ENCODE measurements at regions not wholly inside any gene's neighbourhood (a gene's known extent, or its start where the extent isn't known, plus 50 kb on each side); places are given as distances from the start of the nearest gene placed in this dataset.

DNA sequence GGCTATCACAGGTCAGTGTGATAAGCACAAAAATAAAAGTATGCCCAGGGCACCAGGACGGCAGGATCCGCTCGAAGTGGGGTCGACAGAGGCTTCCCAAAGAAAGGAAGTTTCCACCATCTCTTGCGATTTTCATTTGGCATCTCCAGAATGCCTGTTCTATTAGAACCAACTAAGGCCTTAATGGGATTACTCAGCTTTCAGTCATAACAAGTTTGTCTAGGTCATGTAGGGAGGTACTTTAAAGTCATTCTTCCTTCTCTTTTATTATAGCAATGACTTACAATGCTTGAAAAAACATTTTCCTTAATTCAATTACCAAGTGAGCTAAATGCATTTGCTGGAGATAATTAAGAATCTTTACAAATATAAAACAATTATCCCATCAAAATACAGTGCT lies 83.6 kb upstream of the DIO3 start:
- no peak for DNase-seq

DNA sequence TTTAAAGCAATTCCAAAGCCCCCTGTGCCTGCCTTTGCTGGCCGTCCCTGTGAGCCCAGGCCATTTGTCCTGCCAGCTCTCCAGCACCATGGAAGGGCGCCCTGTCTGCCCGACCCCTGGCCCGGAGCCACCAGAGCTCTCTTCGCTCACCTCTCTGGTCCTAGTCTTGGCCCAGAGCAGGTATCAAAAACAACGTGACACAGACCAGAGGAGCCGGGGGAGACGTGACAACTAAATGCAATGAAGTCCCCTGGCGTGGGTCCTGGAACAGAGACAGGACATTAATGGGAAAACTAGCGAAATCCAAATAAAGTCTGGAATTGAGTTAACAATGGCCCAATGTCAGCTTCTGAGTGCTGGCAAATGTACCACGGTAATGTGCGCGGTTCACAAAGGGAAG lies 83.2 kb upstream of the DIO3 start:
- DNase-seq: no peak

DNA sequence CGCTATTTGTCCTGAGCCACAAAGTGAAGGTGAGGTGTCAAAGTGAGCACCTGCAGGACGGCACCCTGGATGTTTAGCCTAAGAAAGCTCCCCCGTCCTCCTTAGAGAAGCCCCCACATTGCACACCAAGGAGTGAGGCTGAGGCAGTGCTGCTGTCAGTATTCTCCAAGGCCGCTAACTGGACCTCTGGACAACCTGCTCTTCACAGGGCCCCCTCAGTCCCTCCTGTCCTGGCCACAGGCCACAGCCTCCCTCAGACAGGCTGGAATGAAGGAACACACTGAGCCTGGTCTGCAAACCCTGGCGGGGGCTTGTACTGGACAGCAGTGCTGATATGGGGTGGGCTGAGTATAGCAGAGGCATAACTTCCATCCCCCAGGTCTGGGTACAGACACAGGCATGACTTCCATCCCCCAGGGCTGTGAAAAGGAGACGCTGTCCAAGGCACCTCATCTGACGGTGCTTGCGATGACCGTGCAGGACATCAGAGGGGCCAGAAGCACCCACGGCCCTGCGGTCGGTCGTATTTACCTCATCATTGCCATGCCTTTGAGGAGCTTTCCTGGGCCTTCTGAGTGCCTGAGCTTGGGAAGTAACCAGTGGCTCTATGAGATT lies 82.4 kb upstream of the DIO3 start:
- no peak for DNase-seq

DNA sequence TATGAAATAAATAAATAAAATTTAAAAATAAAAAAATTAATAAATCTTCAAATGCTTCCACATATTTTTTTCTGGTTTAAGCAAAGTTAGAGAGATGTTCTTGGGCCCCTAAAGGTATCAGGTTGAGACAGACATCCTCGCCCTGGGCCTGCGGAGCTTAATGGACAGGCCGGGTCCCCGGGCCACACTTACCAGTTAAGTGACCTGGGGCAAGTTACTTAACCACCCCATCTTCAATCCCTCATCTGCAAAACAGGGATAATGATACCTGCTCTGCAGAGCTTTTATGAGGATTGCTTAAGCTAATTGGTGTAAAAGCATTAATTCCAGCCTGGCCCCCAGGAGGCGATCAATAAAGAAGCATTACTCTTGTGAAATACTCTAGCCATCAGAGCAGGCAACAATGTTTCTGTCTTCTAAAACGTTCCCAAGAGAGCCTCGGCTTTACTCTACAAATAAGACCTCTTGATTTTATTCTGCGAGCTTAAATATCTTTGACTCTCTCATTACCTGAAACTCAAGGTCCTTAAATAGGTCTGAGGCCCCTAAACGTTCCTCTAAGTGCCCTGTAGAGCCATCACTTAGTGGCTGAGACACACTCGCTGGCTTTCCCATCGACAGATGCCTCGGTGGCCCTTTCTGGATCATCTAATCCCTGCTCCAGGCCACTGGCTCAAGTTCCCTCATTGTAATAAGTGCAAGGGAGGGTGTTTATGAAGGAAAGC lies 81.1 kb upstream of the DIO3 start:
- DNase-seq: no peak

DNA sequence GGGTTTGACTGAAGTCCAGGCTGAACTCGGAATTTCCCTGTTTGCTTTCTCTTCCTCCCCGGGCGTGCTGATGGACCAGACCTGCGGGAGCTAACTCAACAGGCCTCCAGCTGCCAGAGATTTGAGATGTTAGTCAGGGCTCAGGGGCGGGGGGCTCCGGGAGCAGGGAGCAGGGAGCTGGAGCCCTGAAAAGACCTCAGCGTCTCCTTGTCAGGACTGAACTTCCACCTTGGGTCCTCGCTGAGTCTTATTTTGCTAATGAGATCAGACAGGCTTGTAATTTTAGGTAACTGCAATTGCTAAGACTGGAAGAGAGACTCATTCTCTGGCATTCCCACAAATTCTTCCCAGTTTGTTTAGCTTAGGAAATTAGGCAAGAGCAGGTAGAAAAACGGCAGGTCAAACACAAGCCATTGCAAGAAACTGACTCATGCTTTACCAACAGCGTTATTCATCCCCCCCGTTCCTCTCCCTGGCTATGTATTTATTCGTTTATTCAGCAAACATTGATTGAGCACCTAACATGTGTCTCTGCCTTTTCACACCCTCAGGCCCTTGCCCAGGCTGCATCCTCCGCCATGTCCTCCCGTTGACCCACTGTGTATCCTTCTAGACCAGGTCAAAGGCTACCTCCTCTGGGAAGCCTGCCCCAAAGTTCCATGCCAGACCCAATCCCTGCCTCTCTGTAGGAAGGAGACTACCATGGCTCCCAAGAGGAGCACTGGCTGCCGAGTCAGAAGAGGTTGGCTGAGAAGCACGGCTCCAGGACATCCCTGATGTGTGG lies 80.4 kb upstream of the DIO3 start:
- DNase-seq: no peak

DNA sequence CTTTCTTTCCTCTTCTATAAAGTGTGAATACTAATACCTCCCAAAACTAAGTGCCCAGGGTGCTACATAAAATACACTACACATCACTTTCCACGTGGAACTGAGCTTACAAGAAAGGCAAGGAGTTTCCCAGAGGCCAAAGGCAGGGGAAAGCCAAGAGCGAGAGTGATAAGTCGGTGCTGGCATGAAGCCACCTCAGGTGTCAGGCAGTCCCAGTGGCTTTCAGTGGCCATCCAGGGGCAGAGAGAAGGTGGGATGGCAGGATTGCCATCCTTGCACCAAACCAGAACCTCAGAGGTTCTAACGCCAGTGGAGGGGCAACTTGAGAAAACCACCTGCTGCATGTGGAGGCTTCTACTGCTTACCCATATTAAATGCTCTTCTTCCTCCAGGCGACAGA lies 79.7 kb upstream of the DIO3 start:
- no peak for DNase-seq

DNA sequence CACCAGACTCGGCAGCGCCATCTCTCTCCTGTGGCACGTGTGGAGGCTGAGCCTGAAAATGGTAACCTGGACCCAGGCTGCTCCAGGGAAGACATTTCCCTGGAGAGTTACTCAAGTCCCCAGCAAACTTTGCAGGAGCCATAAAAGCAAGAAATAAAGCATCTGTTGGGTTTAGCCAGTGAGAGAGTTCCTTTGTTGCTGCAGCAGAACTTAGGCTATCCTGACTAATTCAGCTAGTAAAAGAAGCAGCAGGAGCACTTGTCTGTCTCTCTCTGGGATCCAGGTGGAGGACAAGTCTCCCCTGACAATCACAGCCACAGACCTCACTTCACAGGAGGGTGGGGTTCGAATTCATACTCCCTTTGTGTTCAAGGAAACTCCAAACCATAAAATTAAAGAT lies 79.2 kb upstream of the DIO3 start:
- no peak for DNase-seq

DNA sequence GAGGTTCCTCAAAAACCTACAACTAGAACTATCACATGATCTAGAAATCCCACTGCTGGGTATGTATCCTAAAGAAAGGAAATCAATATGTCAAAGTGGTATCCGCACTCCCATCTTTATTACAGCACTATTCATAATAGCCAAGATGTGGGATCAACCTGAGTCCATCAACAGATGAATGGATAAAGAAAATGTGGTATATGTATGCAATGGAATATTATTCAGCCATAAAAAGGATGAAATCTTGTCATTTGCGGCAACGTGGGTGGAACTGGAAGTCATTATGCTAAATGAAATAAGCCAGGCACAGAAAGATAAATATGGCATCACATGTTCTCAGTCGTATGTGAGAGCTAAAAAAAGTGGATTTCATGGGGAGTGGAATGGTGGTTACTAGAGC lies 77.5 kb upstream of the DIO3 start:
- DNase-seq: no peak

DNA sequence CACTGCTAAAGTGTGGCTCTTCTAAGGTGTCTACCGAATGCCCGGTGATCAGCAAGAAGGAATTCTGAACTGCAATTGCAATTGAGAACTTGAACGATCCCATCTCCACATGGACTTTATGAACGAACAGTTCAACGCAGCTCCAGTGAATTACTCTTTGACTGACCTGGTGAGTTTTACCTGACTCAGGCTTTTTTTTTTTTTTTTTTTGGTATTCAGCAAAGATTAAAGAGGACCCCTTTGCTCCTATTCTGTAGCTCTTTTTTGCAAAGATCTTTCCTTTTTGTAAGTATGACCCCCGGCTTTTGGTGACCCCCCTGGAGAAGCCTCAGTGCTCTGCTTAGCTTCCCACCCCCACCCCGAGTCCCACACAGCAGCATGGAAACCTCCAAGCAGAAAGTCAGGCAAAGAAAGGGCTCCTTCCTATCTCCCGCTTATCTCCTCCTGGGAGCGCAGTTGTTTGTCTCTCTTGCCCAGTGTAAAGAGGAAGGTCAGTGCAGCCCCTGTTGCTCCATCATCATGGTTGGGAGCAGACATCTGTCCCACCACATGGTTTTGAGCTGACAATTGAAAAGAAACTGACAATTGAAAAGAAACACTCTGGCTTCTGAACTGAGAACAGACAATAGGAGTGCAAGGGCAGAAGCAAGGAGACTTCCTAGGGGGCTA lies 72.1 kb upstream of the DIO3 start:
- no peak for DNase-seq

DNA sequence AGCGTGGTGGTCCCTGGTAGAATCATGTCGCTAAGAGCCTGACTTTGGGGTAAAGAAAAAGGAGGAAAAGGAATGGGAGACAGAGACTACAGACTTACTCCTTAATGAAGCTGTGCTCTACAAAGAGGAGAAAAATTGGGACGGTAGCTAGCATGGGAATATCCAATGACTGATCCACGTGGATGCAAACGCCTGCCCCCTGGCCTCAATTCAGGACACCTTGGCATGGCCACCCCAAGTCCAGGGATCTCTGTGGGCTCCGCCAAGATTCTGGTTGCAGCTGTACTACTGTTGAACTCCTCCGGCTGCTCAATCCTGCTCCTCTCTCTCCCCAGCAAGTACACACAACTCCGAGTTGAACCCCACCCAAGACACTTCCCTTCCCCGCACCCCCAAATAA lies 70.5 kb upstream of the DIO3 start:
- no peak for DNase-seq

DNA sequence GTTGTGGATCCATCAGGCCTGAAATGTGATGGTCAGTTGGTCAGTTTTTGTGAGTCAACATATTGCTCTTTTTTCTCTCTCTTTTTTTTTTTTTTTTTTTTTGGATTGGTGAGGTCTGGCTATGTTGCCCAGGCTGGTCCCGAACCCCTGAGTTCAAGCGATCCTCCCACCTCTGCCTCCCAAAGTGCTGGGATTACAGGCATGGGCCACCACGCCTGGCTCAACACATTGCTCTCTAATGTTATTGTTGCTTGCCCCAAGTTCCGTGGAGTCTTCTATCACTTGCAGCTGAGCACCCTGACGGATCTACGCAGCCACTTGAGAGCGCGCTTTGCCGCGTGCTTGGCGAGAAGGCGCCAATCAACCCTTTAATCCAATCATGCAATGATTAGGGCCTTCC lies 69.5 kb upstream of the DIO3 start:
- no peak for DNase-seq

DNA sequence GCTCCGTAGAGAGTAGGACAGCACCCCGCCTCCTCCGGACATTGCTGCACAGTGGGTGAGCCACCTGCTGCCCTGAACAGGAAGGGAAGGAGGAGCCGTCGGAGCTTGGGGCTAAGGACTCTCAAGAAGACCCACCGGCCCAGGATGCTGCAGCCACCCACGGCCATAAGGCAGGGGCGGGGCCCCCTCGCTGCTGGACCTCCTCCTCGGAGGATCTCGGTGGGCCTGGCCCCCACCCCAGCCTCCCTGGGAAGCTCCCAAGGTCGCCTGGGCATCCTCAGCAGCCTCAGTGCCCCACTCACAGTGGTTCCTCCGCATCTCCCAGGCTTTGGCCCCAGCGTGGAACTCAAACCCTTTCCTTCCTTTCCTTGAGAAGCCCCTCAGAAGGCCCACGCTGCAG lies 68.6 kb upstream of the DIO3 start:
- no peak for DNase-seq

DNA sequence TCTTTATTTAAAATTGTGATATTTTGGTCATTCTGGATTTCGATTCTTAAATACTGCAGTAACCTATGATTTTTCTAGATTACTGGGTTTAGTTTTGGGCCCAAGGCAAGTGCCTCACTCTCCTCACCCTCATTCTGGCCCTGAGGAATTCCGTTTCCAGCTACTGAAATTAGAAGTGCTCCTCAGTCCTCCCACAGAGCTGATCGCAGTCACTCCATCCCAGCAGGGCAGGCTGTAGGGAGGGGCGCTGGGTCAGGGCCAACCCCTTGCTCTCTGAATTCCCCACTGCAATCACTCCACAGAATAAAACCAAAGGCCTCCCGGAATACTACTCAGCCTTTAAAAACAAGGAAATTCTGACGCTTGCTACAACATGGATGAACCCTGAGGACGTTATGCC lies 66.5 kb upstream of the DIO3 start:
- no peak for DNase-seq

DNA sequence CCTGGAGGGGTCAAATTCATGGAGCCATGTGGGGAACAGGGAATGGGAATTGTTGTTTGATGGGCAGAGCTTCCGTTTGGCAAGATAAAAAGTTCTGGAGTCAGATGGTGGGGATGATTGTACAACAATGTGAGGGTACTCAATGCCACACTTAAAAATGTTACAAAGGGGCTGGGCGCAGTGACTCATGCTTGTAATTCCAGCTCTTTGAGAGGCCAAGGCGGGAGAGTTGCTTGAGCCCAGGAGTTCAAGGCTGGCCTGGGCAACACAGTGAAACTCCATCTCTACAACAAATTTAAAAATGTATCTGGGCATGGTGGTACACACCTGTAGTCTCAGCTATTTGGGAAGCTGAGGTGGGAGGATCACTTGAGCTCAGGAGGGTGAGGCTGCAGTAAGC lies 66.0 kb upstream of the DIO3 start:
- DNase-seq: no peak

DNA sequence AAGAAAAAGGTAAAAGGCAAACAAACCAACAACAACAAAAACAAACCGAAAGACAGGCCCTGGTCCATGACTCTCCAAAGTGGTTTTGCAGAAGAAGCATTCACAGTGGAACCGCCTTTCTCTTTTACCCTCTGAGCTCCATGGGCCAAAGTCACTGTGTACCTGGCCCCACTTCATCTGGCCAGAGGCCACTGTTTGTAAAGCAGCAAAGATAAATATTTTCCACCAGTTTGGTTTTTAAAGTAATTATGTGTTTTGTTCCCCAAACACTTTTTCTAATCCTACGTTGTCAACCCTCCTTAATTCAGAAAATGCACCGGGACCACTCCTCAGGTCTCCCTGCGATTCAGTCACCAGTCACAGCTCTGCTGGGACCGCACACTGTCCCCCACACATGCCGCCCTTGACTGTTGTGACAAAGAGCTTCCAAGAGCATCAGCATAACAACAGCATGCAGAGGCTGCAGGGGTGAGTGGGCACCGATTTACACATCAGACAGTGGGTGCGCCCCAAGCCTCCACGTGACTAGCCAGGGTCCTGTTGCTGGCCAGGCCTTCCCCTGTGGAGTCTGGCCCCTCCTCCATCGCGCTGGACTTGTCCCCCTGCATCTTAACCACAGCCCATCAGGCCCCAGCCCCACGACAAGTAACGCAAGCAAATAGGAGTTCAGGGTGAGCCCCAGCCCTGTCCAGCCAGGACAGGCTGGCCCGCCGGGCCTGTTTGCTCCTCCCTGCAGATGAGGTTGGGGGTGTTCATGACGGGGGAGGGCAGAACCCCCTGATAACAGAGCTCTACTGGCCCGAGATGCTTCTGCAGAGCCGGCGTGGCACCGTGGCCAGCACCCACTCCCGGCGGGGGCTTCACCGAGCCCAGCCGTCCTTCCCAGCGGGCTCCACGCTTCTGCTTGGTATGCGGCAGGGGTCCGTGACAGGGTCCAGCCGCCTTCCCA lies 65.2 kb upstream of the DIO3 start:
- no peak for DNase-seq

DNA sequence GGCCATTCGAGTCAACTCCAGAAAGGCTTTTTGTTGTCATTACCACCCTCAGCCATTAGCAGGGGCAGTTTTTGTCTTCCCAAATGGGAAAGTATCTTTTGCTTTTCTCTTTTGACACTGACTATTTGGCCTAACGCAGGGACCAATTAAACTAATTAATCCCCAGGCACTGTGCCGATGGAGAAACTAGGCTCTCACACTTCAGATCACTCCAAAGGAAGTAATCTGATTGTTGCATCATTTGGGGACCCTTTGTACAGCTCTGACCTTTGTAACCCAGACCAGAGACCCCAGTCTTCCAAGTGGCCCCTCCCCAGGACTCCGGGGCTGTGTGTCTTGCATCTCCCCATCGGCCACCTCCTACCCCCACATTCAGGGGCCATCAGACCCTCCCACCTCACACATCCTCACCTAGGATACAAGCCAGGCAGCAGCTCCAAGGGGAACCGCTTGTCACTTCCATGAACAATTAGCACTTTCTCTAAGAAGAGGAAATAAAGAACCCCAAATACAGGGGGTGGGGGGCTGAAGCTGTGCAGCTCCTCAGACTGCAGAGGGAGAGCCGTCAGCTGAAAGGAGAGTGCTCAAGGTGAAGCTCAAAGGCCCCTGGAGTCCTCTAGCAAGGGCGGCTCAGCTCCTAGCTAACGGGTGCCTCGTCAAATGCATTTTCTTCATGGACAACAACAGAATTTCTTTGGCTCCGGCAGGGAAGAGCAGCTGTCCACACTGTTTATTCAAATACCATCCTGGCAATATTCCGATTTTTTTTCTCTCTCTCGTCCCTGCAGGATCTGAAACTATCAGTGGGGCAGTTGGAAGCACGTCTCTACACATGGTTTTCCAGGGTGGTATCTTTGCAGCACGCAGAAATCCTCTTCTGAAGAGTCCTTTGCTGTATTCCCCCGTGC lies 64.3 kb upstream of the DIO3 start:
- DNase-seq: no peak

DNA sequence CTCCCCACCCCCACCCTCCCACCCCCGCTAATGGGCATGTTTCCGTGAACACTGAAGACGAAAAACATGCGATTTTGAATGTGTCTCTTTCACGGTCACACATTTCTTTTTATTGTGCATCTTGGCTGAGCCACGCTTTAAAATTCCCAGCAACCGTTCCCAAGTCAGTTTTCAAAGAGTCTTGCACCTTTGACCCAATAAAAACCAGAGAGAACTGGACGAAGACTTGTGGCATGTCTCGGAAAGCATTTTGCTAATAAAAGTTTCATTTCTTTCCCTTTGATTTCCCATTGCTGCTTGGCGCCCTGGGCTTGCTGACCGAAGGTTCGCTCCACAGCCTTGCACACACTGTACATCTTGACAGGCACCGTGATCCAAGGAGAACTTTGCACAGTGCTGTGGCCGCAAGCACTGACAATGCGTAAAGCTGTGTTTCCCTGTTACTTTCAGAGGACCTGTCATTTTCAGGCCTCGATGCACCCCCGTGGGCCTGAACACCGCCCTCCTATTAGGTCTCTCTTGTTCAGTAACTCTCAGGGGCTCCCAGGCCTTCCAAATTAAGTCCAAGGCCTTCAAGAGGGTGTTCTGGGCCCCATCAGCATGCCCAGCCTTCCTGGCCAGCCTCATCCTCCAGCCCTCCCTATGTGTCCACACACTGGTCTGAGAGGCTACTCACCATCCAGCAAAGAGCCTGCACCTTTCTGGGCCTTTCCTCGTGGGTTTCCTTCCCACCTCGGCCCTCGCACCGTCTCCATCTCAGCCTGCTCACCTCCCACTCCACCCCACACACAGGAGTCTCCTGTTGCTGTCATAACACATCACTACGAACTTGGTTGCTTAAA lies 63.4 kb upstream of the DIO3 start:
- no peak for DNase-seq

DNA sequence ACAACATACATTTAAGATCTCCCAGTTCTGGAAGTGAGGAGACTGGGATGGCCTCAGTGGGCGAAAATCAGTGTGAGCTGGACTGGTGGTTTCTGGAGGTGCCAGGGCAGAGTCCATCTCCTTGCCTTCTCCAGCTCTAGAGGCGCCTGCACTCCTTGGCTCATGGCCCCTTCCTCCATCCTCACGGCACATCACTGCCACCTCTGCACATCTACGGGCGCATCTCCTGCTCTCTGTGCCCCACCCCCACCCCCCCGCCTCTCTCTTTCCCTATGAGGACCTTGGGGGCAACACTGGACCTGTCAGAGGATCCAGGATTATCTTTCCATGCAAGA lies 62.8 kb upstream of the DIO3 start:
- DNase-seq: no peak

DNA sequence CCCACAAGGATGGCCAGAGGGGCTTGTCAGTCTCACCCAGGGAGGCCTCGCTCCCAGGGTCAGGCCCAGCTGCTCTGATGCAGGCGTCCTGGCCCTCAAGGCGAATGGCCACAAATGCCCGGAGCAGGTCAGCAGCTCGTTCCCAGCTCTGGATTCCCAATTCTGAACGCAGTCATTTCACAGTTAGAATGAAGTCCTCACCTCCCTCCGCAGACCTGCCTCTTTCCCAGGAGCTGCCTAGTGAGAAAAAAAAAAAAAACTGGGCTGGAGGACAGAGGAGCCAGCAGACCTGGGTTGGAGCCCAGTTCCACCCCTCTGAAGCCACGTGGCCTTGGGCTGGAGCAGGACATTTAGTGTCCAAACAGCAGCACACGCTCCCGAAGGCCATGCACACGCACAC lies 62.2 kb upstream of the DIO3 start:
- DNase-seq: no peak

DNA sequence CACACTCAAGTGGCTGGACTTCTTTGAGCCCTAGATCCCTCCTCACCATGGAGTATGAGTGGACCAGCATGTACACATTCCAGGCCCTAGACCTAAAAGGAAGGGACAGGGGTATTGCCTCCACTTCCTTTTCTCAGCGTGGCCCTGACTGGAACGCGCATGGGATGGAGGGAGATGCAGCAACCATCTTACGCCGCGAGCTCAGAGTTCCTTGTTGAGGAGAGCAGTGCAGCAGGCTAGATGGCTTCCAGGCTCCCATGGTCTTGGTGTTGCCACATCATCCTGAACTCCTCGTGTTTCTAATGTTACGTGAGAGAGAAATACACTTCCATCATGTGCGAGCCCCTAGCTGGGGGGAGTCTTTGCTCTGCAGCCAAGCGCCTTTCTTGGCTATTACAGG lies 61.8 kb upstream of the DIO3 start:
- DNase-seq: no peak

DNA sequence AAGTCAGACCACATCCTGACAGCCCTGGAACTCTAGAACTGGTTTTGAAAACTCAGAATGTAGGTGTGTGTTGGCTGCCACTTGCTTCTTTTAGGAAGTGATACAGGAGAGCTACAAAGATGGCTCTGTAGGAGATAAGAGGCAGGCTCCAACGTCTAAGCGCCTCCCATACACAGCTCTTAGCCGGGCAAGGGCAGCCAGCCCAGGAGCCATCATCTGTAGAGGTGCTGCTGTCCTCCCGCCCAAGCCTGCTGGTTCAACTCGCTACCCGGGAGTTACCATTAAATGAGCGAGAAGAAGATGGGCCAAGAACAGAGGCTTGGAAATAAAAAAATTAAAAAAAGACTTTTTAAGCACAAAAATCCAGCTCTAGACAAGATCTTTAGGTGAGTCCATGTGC lies 61.2 kb upstream of the DIO3 start:
- no peak for DNase-seq

Measured in inflammatory macrophage treated with lipopolysaccharide for 1 hour (primary cell).